GM12878 (cell line): ENCODE measurements at regions not wholly inside any gene's neighbourhood (a gene's known extent, or its start where the extent isn't known, plus 50 kb on each side); places are given as distances from the start of the nearest gene placed in this dataset.

Source experiments
- ATAC-seq: fragments of 200-7000 bp; cut with Tn5 transposase; 3 replicates; pipeline ENCODE4 v1.9.1; 2020; ENCODE audit warnings: mild to moderate bottlenecking, moderate library complexity
- BruUV-seq: library from RNA; stranded (reverse); fragments of 400-500 nt; replicated peaks from 2 replicates; lab custom pipeline; 2021; lab: Mats Ljungman, UMichigan
- CTCF ChIA-PET: fragments of 300-600 bp; sonication (Branson Sonifier 250); formaldehyde crosslinking; extraction: SDS; loops from one replicate; lab custom pipeline; 2021; ENCODE audit warnings: inconsistent platforms; lab: Yijun Ruan, JAX
- POLR2A ChIA-PET: fragments of 350-600 bp; formaldehyde crosslinking; extraction: SDS; loops from one replicate; lab custom pipeline; 2021; ENCODE audit warnings: inconsistent platforms; lab: Charles Lee
- RAD21 ChIA-PET: fragments of 300-600 bp; sonication (Branson Sonifier 250); formaldehyde crosslinking; loops from one replicate; lab custom pipeline; 2023; ENCODE audit warnings: antibody characterized with exemption; ENCODE audit not compliant: unreplicated experiment; lab: Charles Lee
- SMC1A ChIA-PET: fragments of 300-600 bp; sonication (Branson Sonifier 250); formaldehyde crosslinking; loops from one replicate; lab custom pipeline; 2023; ENCODE audit not compliant: unreplicated experiment, uncharacterized antibody; lab: Charles Lee
- DNase-seq: peaks from one replicate; pipeline ENCODE4 v3.0.0-alpha.2; 2011; ENCODE audit warnings: low read depth, low spot score
- FAIRE-seq: peaks from 3 replicates; lab custom pipeline; 2011; peaks lifted over from hg19 to GRCh38; lab: Jason Lieb, UNC
- H2AFZ ChIP-seq: 2 replicates; pipeline ENCODE4 v1.6.0; 2011; ENCODE audit warnings: low read depth, low read length, control low read depth; ENCODE audit not compliant: control insufficient read depth
- H3K27ac ChIP-seq: 2 replicates; pipeline ENCODE4 v1.5.1; 2011; ENCODE audit warnings: control low read depth; ENCODE audit not compliant: control insufficient read depth, insufficient read depth
- H3K27me3 ChIP-seq, 2 experiments: replicated peaks in 1 of 2; 2 replicates each; pipeline versions ENCODE4 v1.6.0 to v1.6.1; 2011; ENCODE audit warnings: low read length in 1 of 2; ENCODE audit not compliant: control insufficient read depth in 2 of 2, insufficient read depth in 2 of 2
- H3K36me3 ChIP-seq, 2 experiments: 2 replicates each; pipeline ENCODE4 v1.5.1; 2011; ENCODE audit warnings: low read length in 1 of 2; ENCODE audit not compliant: control insufficient read depth in 2 of 2, insufficient read depth in 2 of 2
- H3K4me1 ChIP-seq: 2 replicates; pipeline ENCODE4 v1.6.1; 2011; ENCODE audit warnings: mild to moderate bottlenecking, low read length, moderate library complexity, mixed read lengths; ENCODE audit not compliant: control insufficient read depth, insufficient read depth
- H3K4me2 ChIP-seq: 2 replicates; pipeline ENCODE4 v1.6.0; 2011; ENCODE audit warnings: control low read depth; ENCODE audit not compliant: control insufficient read depth, insufficient read depth
- H3K4me3 ChIP-seq: fragments of 200-600 bp; sonication (generic); 2 replicates; pipeline ENCODE4 v1.5.1; 2016
- H3K79me2 ChIP-seq: 2 replicates; pipeline ENCODE4 v1.6.0; 2011; ENCODE audit warnings: low read length; ENCODE audit not compliant: control insufficient read depth, insufficient read depth
- H3K9ac ChIP-seq: 2 replicates; pipeline ENCODE4 v1.8.0; 2011; ENCODE audit warnings: low read length, control low read depth, mixed read lengths; ENCODE audit not compliant: control insufficient read depth, insufficient read depth
- H3K9me3 ChIP-seq: replicated peaks from 3 replicates; pipeline ENCODE4 v1.5.1; 2011; ENCODE audit warnings: mild to moderate bottlenecking, low read length; ENCODE audit not compliant: control insufficient read depth, insufficient read depth
- H4K20me1 ChIP-seq: 2 replicates; pipeline ENCODE4 v1.6.0; 2011; ENCODE audit not compliant: control insufficient read depth, insufficient read depth
- ASH2L ChIP-seq: fragments of 300-600, 200-600 bp; sonication (generic); IDR thresholded peaks from 2 replicates; pipeline ENCODE4 v1.6.1; 2017; ENCODE audit warnings: low read depth, mild to moderate bottlenecking, borderline replicate concordance
- BCL11A ChIP-seq: IDR thresholded peaks from 2 replicates; pipeline ENCODE4 v1.6.1; 2011; ENCODE audit warnings: low read depth, low read length
- CBFB ChIP-seq: IDR thresholded peaks from 2 replicates; pipeline ENCODE4 v1.6.1; 2016; ENCODE audit warnings: antibody characterized with exemption, low read depth
- CREB1 ChIP-seq: IDR thresholded peaks from 2 replicates; pipeline ENCODE4 v1.6.1; 2012; ENCODE audit warnings: low read depth, mild to moderate bottlenecking, inconsistent platforms
- HCFC1 ChIP-seq: fragments of 150-350 bp; IDR thresholded peaks from 2 replicates; pipeline ENCODE4 v1.6.1; 2014; ENCODE audit warnings: low read length
- IKZF1 ChIP-seq: fragments of 450-650 bp; conservative IDR thresholded peaks from 2 replicates; pipeline ENCODE4 v1.6.1; 2017; ENCODE audit warnings: antibody characterized with exemption, mild to moderate bottlenecking
- IKZF2 ChIP-seq, 2 experiments: fragments of 450-650 bp; IDR thresholded peaks; 2 replicates each; pipeline ENCODE4 v1.6.1; 2017; ENCODE audit warnings: mild to moderate bottlenecking in 2 of 2, moderate library complexity in 2 of 2
- KDM1A ChIP-seq: fragments of 200-600 bp; sonication (generic); IDR thresholded peaks from 2 replicates; pipeline ENCODE4 v1.6.1; 2016; ENCODE audit warnings: borderline replicate concordance
- LARP7 ChIP-seq: fragments of 450-650 bp; IDR thresholded peaks from 2 replicates; pipeline ENCODE4 v1.6.1; 2017; ENCODE audit warnings: mild to moderate bottlenecking
- NFXL1 ChIP-seq: fragments of 450-650 bp; IDR thresholded peaks from 2 replicates; pipeline ENCODE4 v1.6.1; 2017; ENCODE audit warnings: antibody characterized with exemption, mild to moderate bottlenecking, borderline replicate concordance
- RAD21 ChIP-seq: IDR thresholded peaks from 2 replicates; pipeline ENCODE4 v1.6.1; 2011; ENCODE audit warnings: mild to moderate bottlenecking, low read depth, low read length, moderate library complexity; ENCODE audit not compliant: insufficient read depth
- REST ChIP-seq: IDR thresholded peaks from 2 replicates; pipeline ENCODE4 v1.6.1; 2012; ENCODE audit warnings: mild to moderate bottlenecking, low read depth, low read length
- SMAD1 ChIP-seq: fragments of 450-650 bp; IDR thresholded peaks from 2 replicates; pipeline ENCODE4 v1.6.1; 2018; ENCODE audit warnings: mild to moderate bottlenecking, low read depth; ENCODE audit not compliant: partially characterized antibody
- USF1 ChIP-seq: IDR thresholded peaks from 2 replicates; pipeline ENCODE4 v1.6.1; 2011; ENCODE audit warnings: borderline replicate concordance, low read depth, mild to moderate bottlenecking, moderate library complexity, mixed read lengths, low read length; ENCODE audit not compliant: insufficient read depth; ENCODE audit errors: extremely low read length
- WRNIP1 ChIP-seq: IDR thresholded peaks from 2 replicates; pipeline ENCODE4 v1.6.1; 2011; ENCODE audit warnings: low read depth, low read length, improper control_type of control experiment, borderline replicate concordance
- ZNF207 ChIP-seq: fragments of 450-650 bp; IDR thresholded peaks from 2 replicates; pipeline ENCODE4 v1.6.1; 2014; ENCODE audit warnings: antibody characterized with exemption, mild to moderate bottlenecking, borderline replicate concordance
- in situ Hi-C: fragments of 300-500 bp; cut with MboI; formaldehyde crosslinking; loops from 9 replicates; pipeline ENCODE4 v1.14.3; 2018; ENCODE audit warnings: mixed read lengths
- intact Hi-C: fragments of 100-400 bp; cut with micrococcal nuclease; formaldehyde crosslinking; loops from one replicate; pipeline ENCODE4 v1.14.2; 2022; ENCODE audit not compliant: unreplicated experiment
- TF ChIP-seq, protein P1 (sequence below): IDR thresholded peaks from 2 replicates; pipeline ENCODE4 v1.6.1; 2012; ENCODE audit warnings: improper control_type of control experiment, low read depth, low read length; ENCODE audit not compliant: insufficient replicate concordance

DNA sequence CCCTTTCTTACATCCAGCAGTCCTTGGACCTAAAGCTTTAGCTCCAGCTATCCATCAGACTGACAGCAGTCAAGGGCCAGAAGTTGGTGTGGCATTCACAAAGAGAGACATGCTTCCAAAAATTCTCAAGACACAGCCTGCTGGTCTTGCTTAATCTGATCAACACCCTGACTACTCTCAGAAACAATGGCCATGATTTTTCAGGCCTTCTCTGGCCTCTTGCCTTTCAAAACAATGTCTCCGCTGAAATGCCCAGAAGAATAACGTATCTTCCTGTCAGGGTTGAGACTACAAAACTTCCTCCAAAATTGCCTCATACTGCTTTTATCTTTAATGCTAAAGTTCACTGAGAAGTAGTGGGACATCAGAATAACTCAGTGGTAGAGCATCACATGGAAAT, 205.4 kb upstream of the SETMAR start (continued):
- no peak for TF ChIP-seq IKZF2 (IDR thresholded peaks at IDR 0.05)
- no peak for TF ChIP-seq IKZF1
- no peak for TF ChIP-seq SMAD1
- TF ChIP-seq BCL11A: no peak
- TF ChIP-seq RAD21: no peak

DNA sequence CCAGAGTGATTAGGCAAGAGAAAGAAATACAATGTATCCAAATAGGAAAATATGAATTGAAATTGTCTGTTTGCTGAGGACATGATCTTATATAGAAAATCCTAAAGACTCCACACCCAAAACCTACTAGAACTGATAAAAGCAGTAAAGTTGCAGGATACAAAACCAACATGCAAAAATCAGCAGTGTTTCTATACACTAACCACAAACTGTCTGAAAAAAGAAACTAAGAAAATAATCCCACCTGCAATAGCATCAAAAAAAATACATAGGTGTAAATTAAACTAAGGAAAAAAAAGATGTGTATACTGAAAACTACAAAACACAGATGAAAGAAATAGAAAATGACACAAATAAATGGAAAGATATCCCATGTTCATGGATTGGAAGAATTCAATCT, 203.6 kb upstream of the SETMAR start:
- in situ Hi-C loops: no loop called here
- no peak for FAIRE-seq
- CTCF ChIA-PET: no interaction called here
- TF ChIP-seq NFXL1 (no peak), WRNIP1 (no peak), USF1 (no peak), LARP7 (no peak), CREB1 (no peak), HCFC1 (no peak), ZNF207 (no peak), CBFB (no peak), REST (no peak), ASH2L (no peak), KDM1A (no peak)
- TF ChIP-seq, protein P1, sequence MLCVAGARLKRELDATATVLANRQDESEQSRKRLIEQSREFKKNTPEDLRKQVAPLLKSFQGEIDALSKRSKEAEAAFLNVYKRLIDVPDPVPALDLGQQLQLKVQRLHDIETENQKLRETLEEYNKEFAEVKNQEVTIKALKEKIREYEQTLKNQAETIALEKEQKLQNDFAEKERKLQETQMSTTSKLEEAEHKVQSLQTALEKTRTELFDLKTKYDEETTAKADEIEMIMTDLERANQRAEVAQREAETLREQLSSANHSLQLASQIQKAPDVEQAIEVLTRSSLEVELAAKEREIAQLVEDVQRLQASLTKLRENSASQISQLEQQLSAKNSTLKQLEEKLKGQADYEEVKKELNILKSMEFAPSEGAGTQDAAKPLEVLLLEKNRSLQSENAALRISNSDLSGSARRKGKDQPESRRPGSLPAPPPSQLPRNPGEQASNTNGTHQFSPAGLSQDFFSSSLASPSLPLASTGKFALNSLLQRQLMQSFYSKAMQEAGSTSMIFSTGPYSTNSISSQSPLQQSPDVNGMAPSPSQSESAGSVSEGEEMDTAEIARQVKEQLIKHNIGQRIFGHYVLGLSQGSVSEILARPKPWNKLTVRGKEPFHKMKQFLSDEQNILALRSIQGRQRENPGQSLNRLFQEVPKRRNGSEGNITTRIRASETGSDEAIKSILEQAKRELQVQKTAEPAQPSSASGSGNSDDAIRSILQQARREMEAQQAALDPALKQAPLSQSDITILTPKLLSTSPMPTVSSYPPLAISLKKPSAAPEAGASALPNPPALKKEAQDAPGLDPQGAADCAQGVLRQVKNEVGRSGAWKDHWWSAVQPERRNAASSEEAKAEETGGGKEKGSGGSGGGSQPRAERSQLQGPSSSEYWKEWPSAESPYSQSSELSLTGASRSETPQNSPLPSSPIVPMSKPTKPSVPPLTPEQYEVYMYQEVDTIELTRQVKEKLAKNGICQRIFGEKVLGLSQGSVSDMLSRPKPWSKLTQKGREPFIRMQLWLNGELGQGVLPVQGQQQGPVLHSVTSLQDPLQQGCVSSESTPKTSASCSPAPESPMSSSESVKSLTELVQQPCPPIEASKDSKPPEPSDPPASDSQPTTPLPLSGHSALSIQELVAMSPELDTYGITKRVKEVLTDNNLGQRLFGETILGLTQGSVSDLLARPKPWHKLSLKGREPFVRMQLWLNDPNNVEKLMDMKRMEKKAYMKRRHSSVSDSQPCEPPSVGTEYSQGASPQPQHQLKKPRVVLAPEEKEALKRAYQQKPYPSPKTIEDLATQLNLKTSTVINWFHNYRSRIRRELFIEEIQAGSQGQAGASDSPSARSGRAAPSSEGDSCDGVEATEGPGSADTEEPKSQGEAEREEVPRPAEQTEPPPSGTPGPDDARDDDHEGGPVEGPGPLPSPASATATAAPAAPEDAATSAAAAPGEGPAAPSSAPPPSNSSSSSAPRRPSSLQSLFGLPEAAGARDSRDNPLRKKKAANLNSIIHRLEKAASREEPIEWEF: no peak

More for the DNA sequence above, 203.6 kb upstream of the SETMAR start:
- Histone ChIP-seq H3K27ac (no peak overlapping the region), H4K20me1 (no peaks in the 10 kb centered on the region), H3K9me3 (no peaks in the 10 kb centered on the region), H3K4me1 (no peaks in the 10 kb centered on the region), H3K9ac (no peak overlapping the region), H3K4me2 (no peak overlapping the region), H3K36me3 (no peaks in the 10 kb centered on the region), H2AFZ (no peak overlapping the region), H3K27me3 (no peaks in the 10 kb centered on the region), H3K79me2 (no peaks in the 10 kb centered on the region), H3K4me3 (no peak overlapping the region)
- ChIA-PET SMC1A (no interaction called here), POLR2A (no interaction called here), RAD21 (no interaction called here)
- ATAC-seq (no peak), DNase-seq (no peak)
- intact Hi-C loops: no loop called here
- no TSS peak for BruUV-seq
